ENCODE measurements at regions not wholly inside any gene's neighbourhood (a gene's known extent, or its start where the extent isn't known, plus 50 kb on each side); places are given as distances from the start of the nearest gene placed in this dataset.

DNA sequence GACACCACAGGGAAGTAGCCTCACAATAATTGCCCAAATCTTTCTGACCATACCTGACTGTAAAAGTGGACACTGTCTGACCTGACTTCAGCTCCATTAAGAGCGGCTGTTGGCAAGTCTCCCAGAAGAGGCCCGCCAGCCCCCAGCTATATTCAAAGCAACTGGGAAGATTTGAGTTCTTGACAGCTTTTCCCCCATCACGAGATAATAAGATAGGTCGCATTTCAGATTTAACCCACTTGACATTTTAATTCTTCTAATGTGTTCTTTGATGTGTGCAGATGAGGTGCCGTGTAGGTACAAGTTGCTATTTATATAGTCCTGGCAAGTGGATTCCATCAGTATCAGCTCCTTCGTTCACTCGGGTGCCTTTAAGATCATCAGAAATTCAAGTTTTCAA lies 345.7 kb downstream of the DRD1 start (continued):
- TF ChIP-seq ATF6 (CRISPR knock-in tag; IDR thresholded peaks at IDR 0.05): no peak
- TF ChIP-seq KAT7 (CRISPR knock-in tag; IDR thresholded peaks at IDR 0.05; ENCODE audit: borderline replicate concordance): no peak
- TF ChIP-seq OVOL2 (CRISPR knock-in tag; IDR thresholded peaks at IDR 0.05; ENCODE audit: borderline replicate concordance): no peak
- TF ChIP-seq, protein P1, sequence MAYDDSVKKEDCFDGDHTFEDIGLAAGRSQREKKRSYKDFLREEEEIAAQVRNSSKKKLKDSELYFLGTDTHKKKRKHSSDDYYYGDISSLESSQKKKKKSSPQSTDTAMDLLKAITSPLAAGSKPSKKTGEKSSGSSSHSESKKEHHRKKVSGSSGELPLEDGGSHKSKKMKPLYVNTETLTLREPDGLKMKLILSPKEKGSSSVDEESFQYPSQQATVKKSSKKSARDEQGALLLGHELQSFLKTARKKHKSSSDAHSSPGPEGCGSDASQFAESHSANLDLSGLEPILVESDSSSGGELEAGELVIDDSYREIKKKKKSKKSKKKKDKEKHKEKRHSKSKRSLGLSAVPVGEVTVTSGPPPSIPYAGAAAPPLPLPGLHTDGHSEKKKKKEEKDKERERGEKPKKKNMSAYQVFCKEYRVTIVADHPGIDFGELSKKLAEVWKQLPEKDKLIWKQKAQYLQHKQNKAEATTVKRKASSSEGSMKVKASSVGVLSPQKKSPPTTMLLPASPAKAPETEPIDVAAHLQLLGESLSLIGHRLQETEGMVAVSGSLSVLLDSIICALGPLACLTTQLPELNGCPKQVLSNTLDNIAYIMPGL (CRISPR knock-in tag; IDR thresholded peaks at IDR 0.05): no peak
- TF ChIP-seq FOXP4 (CRISPR knock-in tag; IDR thresholded peaks at IDR 0.05): no peak
- TF ChIP-seq, protein P2, sequence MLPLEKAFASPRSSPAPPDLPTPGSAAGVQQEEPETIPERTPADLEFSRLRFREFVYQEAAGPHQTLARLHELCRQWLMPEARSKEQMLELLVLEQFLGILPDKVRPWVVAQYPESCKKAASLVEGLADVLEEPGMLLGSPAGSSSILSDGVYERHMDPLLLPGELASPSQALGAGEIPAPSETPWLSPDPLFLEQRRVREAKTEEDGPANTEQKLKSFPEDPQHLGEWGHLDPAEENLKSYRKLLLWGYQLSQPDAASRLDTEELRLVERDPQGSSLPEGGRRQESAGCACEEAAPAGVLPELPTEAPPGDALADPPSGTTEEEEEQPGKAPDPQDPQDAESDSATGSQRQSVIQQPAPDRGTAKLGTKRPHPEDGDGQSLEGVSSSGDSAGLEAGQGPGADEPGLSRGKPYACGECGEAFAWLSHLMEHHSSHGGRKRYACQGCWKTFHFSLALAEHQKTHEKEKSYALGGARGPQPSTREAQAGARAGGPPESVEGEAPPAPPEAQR (CRISPR knock-in tag; IDR thresholded peaks at IDR 0.05): no peak
- TF ChIP-seq MYBL2 (CRISPR knock-in tag; IDR thresholded peaks at IDR 0.05): no peak
- TF ChIP-seq, protein P3, sequence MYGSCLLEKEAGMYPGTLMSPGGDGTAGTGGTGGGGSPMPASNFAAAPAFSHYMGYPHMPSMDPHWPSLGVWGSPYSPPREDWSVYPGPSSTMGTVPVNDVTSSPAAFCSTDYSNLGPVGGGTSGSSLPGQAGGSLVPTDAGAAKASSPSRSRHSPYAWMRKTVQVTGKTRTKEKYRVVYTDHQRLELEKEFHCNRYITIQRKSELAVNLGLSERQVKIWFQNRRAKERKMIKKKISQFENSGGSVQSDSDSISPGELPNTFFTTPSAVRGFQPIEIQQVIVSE (CRISPR knock-in tag; IDR thresholded peaks at IDR 0.05; ENCODE audit: borderline replicate concordance): no peak
- TF ChIP-seq ZNF671 (CRISPR knock-in tag; IDR thresholded peaks at IDR 0.05): no peak

- H3K27me3 Mint-ChIP-seq (ENCODE audit: low read depth): no peaks in the 10 kb centered on the region
- H3K36me3 Mint-ChIP-seq: no peaks in the 10 kb centered on the region
- peaks cover 15% of the 10 kb centered on the region for H3K4me1 Mint-ChIP-seq
- TF ChIP-seq SP1 (CRISPR knock-in tag; conservative IDR thresholded peaks at IDR 0.05) (no peak), ZNF138 (CRISPR knock-in tag; conservative IDR thresholded peaks at IDR 0.05) (no peak), ZNF512 (CRISPR knock-in tag; IDR thresholded peaks at IDR 0.05; ENCODE audit: borderline replicate concordance) (no peak), FOXP4 (CRISPR knock-in tag; IDR thresholded peaks at IDR 0.05) (no peak), CREM (CRISPR knock-in tag; IDR thresholded peaks at IDR 0.05) (no peak), PRDM15 (CRISPR knock-in tag; IDR thresholded peaks at IDR 0.05) (no peak), ZNF423 (CRISPR knock-in tag; IDR thresholded peaks at IDR 0.05) (no peak), ELF4 (CRISPR knock-in tag; IDR thresholded peaks at IDR 0.05; ENCODE audit: low read depth) (no peak)
- TF ChIP-seq, protein P2 (CRISPR knock-in tag; IDR thresholded peaks at IDR 0.05): no peak
- H3K9me3 Mint-ChIP-seq: no peaks in the 10 kb centered on the region
- no peak for ATAC-seq
- no peak for DNase-seq (ENCODE audit: low spot score)
- H3K4me3 Mint-ChIP-seq: no peak overlapping the region
- CTCF ChIA-PET: no interaction called here
- H3K27ac Mint-ChIP-seq: no peak overlapping the region
- POLR2A ChIA-PET: no interaction called here
Measured at GRCh38 chr5:175096469-175097165, 347.4 kb downstream of the DRD1 start.

Measured in WTC11 (cell line).